ENCODE measurements at regions not wholly inside any gene's neighbourhood (a gene's known extent, or its start where the extent isn't known, plus 50 kb on each side); places are given as distances from the start of the nearest gene placed in this dataset.

- no peaks in the 10 kb centered on the region for H3K4me1 ChIP-seq (ENCODE audit: insufficient read depth, low read length, poor library complexity, severe bottlenecking)
- H3K9ac ChIP-seq (ENCODE audit: low read depth, low read length, poor library complexity, severe bottlenecking) = no peak overlapping the region
- peaks cover 2% of the 10 kb centered on the region; the same call in 1 of the 2 replicates for H3K9me3 ChIP-seq (ENCODE audit: insufficient read depth, low read depth, low read length)
- no peaks in the 10 kb centered on the region for H3K27me3 ChIP-seq (ENCODE audit: insufficient read depth, low read length, poor library complexity, severe bottlenecking)
- H4K20me1 ChIP-seq (ENCODE audit: insufficient read depth, low read length, poor library complexity, severe bottlenecking) = no peaks in the 10 kb centered on the region
- no peaks in the 10 kb centered on the region for H3K79me2 ChIP-seq (ENCODE audit: insufficient read depth, low read length)
- no peak for TF ChIP-seq EZH2phosphoT487 (IDR thresholded peaks at IDR 0.05; ENCODE audit: borderline replicate concordance)
- no peak for TF ChIP-seq CTCF (conservative IDR thresholded peaks at IDR 0.05; ENCODE audit: low read length)
- H3F3A ChIP-seq (ENCODE audit: low read depth) = no peaks in the 10 kb centered on the region
- H3K4me3 ChIP-seq (ENCODE audit: low read length, poor library complexity, severe bottlenecking) = no peak overlapping the region
- no peak overlapping the region for H3K4me2 ChIP-seq (ENCODE audit: low read depth, low read length, poor library complexity, severe bottlenecking)
- H2AFZ ChIP-seq (ENCODE audit: low read length) = no peak overlapping the region
- H3K9me2 ChIP-seq (replicated peaks; ENCODE audit: low read depth, low read length) = no peaks in the 10 kb centered on the region
- no peaks in the 10 kb centered on the region for H3K36me3 ChIP-seq (ENCODE audit: insufficient read depth, low read length)
These were observed 416.9 kb upstream of the IRX4 start for GRCh38 chr5:2299388-2300220.

GRCh38 chr5:2298781-2299180 lies 416.1 kb upstream of the IRX4 start:
- Histone ChIP-seq H2AFZ (ENCODE audit: low read length) (no peak overlapping the region), H3K4me3 (ENCODE audit: low read length, poor library complexity, severe bottlenecking) (no peak overlapping the region), H3K36me3 (ENCODE audit: insufficient read depth, low read length) (no peaks in the 10 kb centered on the region), H3K79me2 (ENCODE audit: insufficient read depth, low read length) (no peaks in the 10 kb centered on the region), H3K4me1 (ENCODE audit: insufficient read depth, low read length, poor library complexity, severe bottlenecking) (no peaks in the 10 kb centered on the region), H3K9me2 (replicated peaks; ENCODE audit: low read depth, low read length) (no peaks in the 10 kb centered on the region), H4K20me1 (ENCODE audit: insufficient read depth, low read length, poor library complexity, severe bottlenecking) (no peaks in the 10 kb centered on the region), H3F3A (ENCODE audit: low read depth) (no peaks in the 10 kb centered on the region), H3K27me3 (ENCODE audit: insufficient read depth, low read length, poor library complexity, severe bottlenecking) (no peaks in the 10 kb centered on the region), H3K4me2 (ENCODE audit: low read depth, low read length, poor library complexity, severe bottlenecking) (no peak overlapping the region), H3K9me3 (ENCODE audit: insufficient read depth, low read depth, low read length) (peaks cover 2% of the 10 kb centered on the region; the same call in 1 of the 2 replicates), H3K9ac (ENCODE audit: low read depth, low read length, poor library complexity, severe bottlenecking) (no peak overlapping the region)
- TF ChIP-seq EZH2phosphoT487 (IDR thresholded peaks at IDR 0.05; ENCODE audit: borderline replicate concordance) (no peak), CTCF (conservative IDR thresholded peaks at IDR 0.05; ENCODE audit: low read length) (no peak)

- Histone ChIP-seq H3K9me3 (ENCODE audit: insufficient read depth, low read depth, low read length) (peaks cover 2% of the 10 kb centered on the region; the same call in 1 of the 2 replicates), H3K79me2 (ENCODE audit: insufficient read depth, low read length) (no peaks in the 10 kb centered on the region), H3K27me3 (ENCODE audit: insufficient read depth, low read length, poor library complexity, severe bottlenecking) (no peaks in the 10 kb centered on the region), H3K4me1 (ENCODE audit: insufficient read depth, low read length, poor library complexity, severe bottlenecking) (no peaks in the 10 kb centered on the region), H4K20me1 (ENCODE audit: insufficient read depth, low read length, poor library complexity, severe bottlenecking) (no peaks in the 10 kb centered on the region), H3K4me3 (ENCODE audit: low read length, poor library complexity, severe bottlenecking) (no peak overlapping the region), H3K9me2 (replicated peaks; ENCODE audit: low read depth, low read length) (no peaks in the 10 kb centered on the region), H2AFZ (ENCODE audit: low read length) (no peak overlapping the region), H3K4me2 (ENCODE audit: low read depth, low read length, poor library complexity, severe bottlenecking) (no peak overlapping the region), H3F3A (ENCODE audit: low read depth) (no peaks in the 10 kb centered on the region), H3K36me3 (ENCODE audit: insufficient read depth, low read length) (no peaks in the 10 kb centered on the region), H3K9ac (ENCODE audit: low read depth, low read length, poor library complexity, severe bottlenecking) (no peak overlapping the region)
- no peak for TF ChIP-seq EZH2phosphoT487 (IDR thresholded peaks at IDR 0.05; ENCODE audit: borderline replicate concordance)
- TF ChIP-seq CTCF (conservative IDR thresholded peaks at IDR 0.05; ENCODE audit: low read length) = no peak
These were observed 415.3 kb upstream of the IRX4 start for GRCh38 chr5:2297991-2298390.

Measured in Loucy (cell line).